ENCODE measurements at regions not wholly inside any gene's neighbourhood (a gene's known extent, or its start where the extent isn't known, plus 50 kb on each side); places are given as distances from the start of the nearest gene placed in this dataset.

DNA sequence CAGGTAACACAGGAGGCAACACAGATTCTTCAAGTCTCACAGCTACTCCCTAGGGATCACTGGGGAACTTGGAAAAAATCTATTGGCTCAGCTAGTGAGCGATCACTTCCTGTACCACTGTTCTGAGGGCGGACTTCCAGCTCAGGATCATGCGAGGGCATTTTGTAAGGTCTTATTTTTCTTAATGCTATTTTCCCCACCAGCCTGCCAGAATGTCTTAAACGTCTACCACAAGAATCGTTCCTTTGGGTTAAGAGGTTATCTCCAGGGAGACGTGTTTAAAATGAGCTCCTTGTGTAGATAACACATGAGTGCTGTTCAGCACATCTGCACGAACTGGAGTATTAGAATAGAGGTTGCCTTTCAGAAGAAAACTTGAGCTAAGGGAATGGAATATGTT, 162.6 kb downstream of the ETNK1 start:
- TF ChIP-seq RCOR1 (IDR thresholded peaks at IDR 0.05; ENCODE audit: insufficient replicate concordance, low read length) (no peak), USF2 (IDR thresholded peaks at IDR 0.05; ENCODE audit: low read depth, low read length) (no peak), RFX5 (IDR thresholded peaks at IDR 0.05; ENCODE audit: low read depth, low read length) (no peak), MAFK (IDR thresholded peaks at IDR 0.05; ENCODE audit: low read depth, low read length) (no peak), SMC3 (IDR thresholded peaks at IDR 0.05; ENCODE audit: low read depth, low read length) (no peak), RAD21 (IDR thresholded peaks at IDR 0.05; ENCODE audit: low read length) (no peak), MAZ (IDR thresholded peaks at IDR 0.05; ENCODE audit: borderline replicate concordance, low read depth, low read length) (no peak)
- H3K18ac ChIP-seq (ENCODE audit: low read depth, low read length) = no peak overlapping the region
- H4K91ac ChIP-seq (ENCODE audit: insufficient read depth, low read depth, low read length) = no peak overlapping the region
- H4K5ac ChIP-seq (ENCODE audit: low read depth, low read length) = no peak overlapping the region
- H2BK20ac ChIP-seq (ENCODE audit: low read depth, low read length) = no peak overlapping the region
- in situ Hi-C loops (cut with MboI; ENCODE audit: low sequenced_read_pairs) = no loop called here
- H3K27me3 ChIP-seq (ENCODE audit: control insufficient read depth, insufficient read depth, low read length) = no peaks in the 10 kb centered on the region
- H3K9me1 ChIP-seq (ENCODE audit: insufficient read depth, low read length) = no peaks in the 10 kb centered on the region
- H4K20me1 ChIP-seq (ENCODE audit: insufficient read depth, low read length) = no peaks in the 10 kb centered on the region
- POLR2A ChIA-PET (ENCODE audit: unreplicated experiment) = no interaction called here
- intact Hi-C loops (cut with micrococcal nuclease) = no loop called here
- no peak overlapping the region for H3K4me3 ChIP-seq (ENCODE audit: insufficient read depth, low read depth, low read length)
- no peak for ATAC-seq (ENCODE audit: low read depth)
- H3K56ac ChIP-seq (ENCODE audit: extremely low read depth, insufficient read depth, low read length) = no peak overlapping the region
- no peak overlapping the region for H3K14ac ChIP-seq (replicated peaks; ENCODE audit: low read depth, low read length)
- no peaks in the 10 kb centered on the region for H3K36me3 ChIP-seq (ENCODE audit: control insufficient read depth, insufficient read depth, low read length)
- peak; percentile 2 for DNase-seq
- H2BK5ac ChIP-seq (ENCODE audit: low read depth, low read length, poor library complexity, severe bottlenecking) = no peak overlapping the region
- H3K4me1 ChIP-seq (ENCODE audit: control insufficient read depth, insufficient read depth, low read length) = no peaks in the 10 kb centered on the region
- dilution Hi-C loops (cut with HindIII; ENCODE audit: low sequenced_read_pairs, unreplicated experiment) = no loop called here
- H4K8ac ChIP-seq (ENCODE audit: low read depth in 2 of 2, low read length in 2 of 2) = no peak overlapping the region
- H2AK9ac ChIP-seq (replicated peaks; ENCODE audit: low read depth, low read length, poor library complexity) = no peak overlapping the region
- CTCF ChIA-PET = interaction anchor here (1.2 kb wide), 1 partner anchor 14 kb away, joined by 3 read pairs; no protein-coding TSS in a partner anchor
- H3K23ac ChIP-seq (ENCODE audit: low read depth, low read length) = no peak overlapping the region
- no peak overlapping the region for H2BK120ac ChIP-seq (ENCODE audit: low read depth, low read length)
- H2AK5ac ChIP-seq (ENCODE audit: low read depth, low read length) = no peak overlapping the region
- H3K9ac ChIP-seq (ENCODE audit: low read depth, low read length) = no peak overlapping the region
- no CpG with 5 or more reads among the region's 7 CpGs for WGBS, 2 experiments (ENCODE audit: extremely low coverage in 2 of 2, insufficient read length in 1 of 2)
- no TSS peak for BruUV-seq (replicated peaks)
- H2BK15ac ChIP-seq (ENCODE audit: low read depth, low read length) = no peak overlapping the region
- no peak overlapping the region for H2AFZ ChIP-seq (replicated peaks; ENCODE audit: low read length, poor library complexity)
- no peak overlapping the region for H3K4me2 ChIP-seq (ENCODE audit: low read depth, low read length)
- no peaks in the 10 kb centered on the region for H3K79me1 ChIP-seq (ENCODE audit: low read depth in 1 of 2, low read length in 2 of 2)
- no peaks in the 10 kb centered on the region for H3K9me3 ChIP-seq (ENCODE audit: control insufficient read depth, insufficient read depth, low read length)
- no peak overlapping the region for H3K4ac ChIP-seq (ENCODE audit: low read depth, low read length)
- no peak overlapping the region for H3K27ac ChIP-seq (ENCODE audit: insufficient read depth, low read length)
